Colonic mucosa (tissue), 4 donors: ENCODE measurements at regions not wholly inside any gene's neighbourhood (a gene's known extent, or its start where the extent isn't known, plus 50 kb on each side); places are given as distances from the start of the nearest gene placed in this dataset.

ENCODE experiments used
- DNase-seq: peaks from one replicate; pipeline ENCODE4 v3.0.0-alpha.2; 2020
- H3K27ac ChIP-seq: fragments of 200-600 bp; one replicate; pipeline ENCODE4 v1.8.0; 2021
- H3K27me3 ChIP-seq: fragments of 200-600 bp; one replicate; pipeline ENCODE4 v1.8.0; 2021
- H3K36me3 ChIP-seq: fragments of 200-600 bp; one replicate; pipeline ENCODE4 v1.8.0; 2021
- H3K4me1 ChIP-seq: fragments of 200-600 bp; one replicate; pipeline ENCODE4 v1.8.0; 2021; ENCODE audit warnings: mild to moderate bottlenecking
- H3K4me3 ChIP-seq: fragments of 200-600 bp; one replicate; pipeline ENCODE4 v1.8.0; 2021
- H3K9ac ChIP-seq, 2 donors: one replicate each; pipeline ENCODE4 v1.7.0; 2013; ENCODE audit warnings: control low read depth in 2 of 2, low read depth in 2 of 2, low read length in 2 of 2
- H3K9me3 ChIP-seq: fragments of 200-600 bp; one replicate; pipeline ENCODE4 v1.8.0; 2021
- CTCF ChIP-seq: fragments of 200-600 bp; IDR thresholded peaks from one replicate; pipeline ENCODE4 v1.8.0; 2022; ENCODE audit warnings: antibody characterized with exemption, mild to moderate bottlenecking
- intact Hi-C: fragments of 100-400 bp; cut with DNase I; formaldehyde crosslinking; loops from one replicate; pipeline ENCODE4 v1.14.1; 2022
- donor health status: healthy.
- donor health status: DM: no; HTN: no; CAD: no.
- donor health status: DM: no; HTN: no; CAD: no.

- no peak for TF ChIP-seq CTCF
- Histone ChIP-seq H3K27me3 (no peaks in the 10 kb centered on the region), H3K27ac (no peak overlapping the region), H3K4me1 (no peaks in the 10 kb centered on the region), H3K36me3 (no peaks in the 10 kb centered on the region), H3K4me3 (no peak overlapping the region), H3K9me3 (no peaks in the 10 kb centered on the region), H3K9ac (no peak overlapping the region)
- intact Hi-C loops: no loop called here
- no peak for DNase-seq
These were observed 586.7 kb upstream of the SGCG start for GRCh38 chr13:22594041-22594440.

- Histone ChIP-seq H3K9ac (no peak overlapping the region), H3K36me3 (no peaks in the 10 kb centered on the region), H3K4me1 (no peaks in the 10 kb centered on the region), H3K9me3 (no peaks in the 10 kb centered on the region), H3K27me3 (no peaks in the 10 kb centered on the region), H3K4me3 (no peak overlapping the region), H3K27ac (no peak overlapping the region)
- DNase-seq: no peak
- TF ChIP-seq CTCF: no peak
- intact Hi-C loops: no loop called here
These were observed 584.5 kb upstream of the SGCG start for GRCh38 chr13:22596171-22596863.

GRCh38 chr13:22599156-22599555 lies 581.6 kb upstream of the SGCG start:
- no peaks in the 10 kb centered on the region for H3K9me3 ChIP-seq
- no peak for TF ChIP-seq CTCF
- H3K4me3 ChIP-seq: no peak overlapping the region
- no peaks in the 10 kb centered on the region for H3K27me3 ChIP-seq
- intact Hi-C loops: no loop called here
- no peaks in the 10 kb centered on the region for H3K4me1 ChIP-seq
- no peak overlapping the region for H3K9ac ChIP-seq
- no peaks in the 10 kb centered on the region for H3K36me3 ChIP-seq
- DNase-seq: no peak
- no peak overlapping the region for H3K27ac ChIP-seq

- no peak for TF ChIP-seq CTCF
- H3K4me3 ChIP-seq: no peak overlapping the region
- H3K9me3 ChIP-seq: no peaks in the 10 kb centered on the region
- H3K27ac ChIP-seq: no peak overlapping the region
- intact Hi-C loops: no loop called here
- DNase-seq: no peak
- H3K36me3 ChIP-seq: no peaks in the 10 kb centered on the region
- H3K9ac ChIP-seq: no peak overlapping the region
- H3K27me3 ChIP-seq: no peaks in the 10 kb centered on the region
- no peaks in the 10 kb centered on the region for H3K4me1 ChIP-seq
These were observed 562.8 kb upstream of the SGCG start for GRCh38 chr13:22618002-22618401.

GRCh38 chr13:22625691-22626090 lies 555.1 kb upstream of the SGCG start:
- TF ChIP-seq CTCF: no peak
- H3K36me3 ChIP-seq: no peaks in the 10 kb centered on the region
- no peaks in the 10 kb centered on the region for H3K4me1 ChIP-seq
- H3K27ac ChIP-seq: no peak overlapping the region
- H3K9ac ChIP-seq: no peak overlapping the region
- no peak for DNase-seq
- H3K27me3 ChIP-seq: no peaks in the 10 kb centered on the region
- intact Hi-C loops: no loop called here
- H3K4me3 ChIP-seq: no peak overlapping the region
- no peaks in the 10 kb centered on the region for H3K9me3 ChIP-seq
